ENCODE measurements at regions not wholly inside any gene's neighbourhood (a gene's known extent, or its start where the extent isn't known, plus 50 kb on each side); places are given as distances from the start of the nearest gene placed in this dataset.
"Not testable (repeated sequence)": the region's sequence is repeated elsewhere in the genome, so short reads cannot be mapped to it uniquely, and the experiment has no call there.

- no peak for DNase-seq (ENCODE audit: extremely low read depth, low read depth)
- no peak overlapping the region for H3K4me3 ChIP-seq (replicated peaks; ENCODE audit: low read depth, low read length)
- no peak for TF ChIP-seq CTCF (IDR thresholded peaks at IDR 0.05; ENCODE audit: low read depth, low read length, missing control alignments)
Observed at GRCh38 chr6:10313799-10314162, 101.1 kb downstream of the TFAP2A start.

- TF ChIP-seq CTCF (IDR thresholded peaks at IDR 0.05; ENCODE audit: low read depth, low read length, missing control alignments): no peak
- H3K4me3 ChIP-seq (replicated peaks; ENCODE audit: low read depth, low read length): no peak overlapping the region
- DNase-seq (ENCODE audit: extremely low read depth, low read depth): no peak
Observed at GRCh38 chr6:10312445-10312844, 102.4 kb downstream of the TFAP2A start.

- H3K4me3 ChIP-seq (replicated peaks; ENCODE audit: low read depth, low read length); DNase-seq (ENCODE audit: extremely low read depth, low read depth): not testable (repeated sequence)
Observed at GRCh38 chr6:10311546-10312405, 103.1 kb downstream of the TFAP2A start.

GRCh38 chr6:10310826-10311225 lies 104.0 kb downstream of the TFAP2A start:
- H3K4me3 ChIP-seq (replicated peaks; ENCODE audit: low read depth, low read length): no peak overlapping the region
- no peak for DNase-seq (ENCODE audit: extremely low read depth, low read depth)

GRCh38 chr6:10310330-10310653 lies 104.6 kb downstream of the TFAP2A start:
- H3K4me3 ChIP-seq (replicated peaks; ENCODE audit: low read depth, low read length): no peak overlapping the region
- no peak for TF ChIP-seq CTCF (IDR thresholded peaks at IDR 0.05; ENCODE audit: low read depth, low read length, missing control alignments)
- DNase-seq (ENCODE audit: extremely low read depth, low read depth): no peak

More at GRCh38 chr6:10310826-10311225, 104.0 kb downstream of the TFAP2A start:
- no peak for TF ChIP-seq CTCF (IDR thresholded peaks at IDR 0.05; ENCODE audit: low read depth, low read length, missing control alignments)

GRCh38 chr6:10309457-10310329 lies 105.2 kb downstream of the TFAP2A start:
- TF ChIP-seq CTCF (IDR thresholded peaks at IDR 0.05; ENCODE audit: low read depth, low read length, missing control alignments): no peak
- DNase-seq (ENCODE audit: extremely low read depth, low read depth): no peak
- H3K4me3 ChIP-seq (replicated peaks; ENCODE audit: low read depth, low read length): no peak overlapping the region

- DNase-seq (ENCODE audit: extremely low read depth, low read depth): no peak
- H3K4me3 ChIP-seq (replicated peaks; ENCODE audit: low read depth, low read length): no peak overlapping the region
- TF ChIP-seq CTCF (IDR thresholded peaks at IDR 0.05; ENCODE audit: low read depth, low read length, missing control alignments): no peak
Observed at GRCh38 chr6:10307476-10307875, 107.4 kb downstream of the TFAP2A start.
